GM23338 (cell line): ENCODE measurements at regions not wholly inside any gene's neighbourhood (a gene's known extent, or its start where the extent isn't known, plus 50 kb on each side); places are given as distances from the start of the nearest gene placed in this dataset.

ENCODE experiments used
- ATAC-seq: fragments of 200-7000 bp; cut with Tn5 transposase; 3 replicates; pipeline ENCODE4 v1.9.1; 2020
- DNase-seq: peaks from one replicate; pipeline ENCODE4 v3.0.0-alpha.2; 2015; ENCODE audit warnings: low spot score
- H2AFZ ChIP-seq: fragments of 200-600 bp; sonication (generic); 2 replicates; pipeline ENCODE4 v1.8.0; 2016; ENCODE audit warnings: antibody characterized with exemption, mild to moderate bottlenecking, moderate library complexity
- H3F3A ChIP-seq: fragments of 200-600 bp; sonication (generic); replicated peaks from 2 replicates; pipeline ENCODE4 v1.8.0; 2017; ENCODE audit warnings: antibody characterized with exemption, mixed run types, low read depth
- H3K27ac ChIP-seq: fragments of 200-600 bp; sonication (generic); 2 replicates; pipeline ENCODE4 v1.6.1; 2016; ENCODE audit warnings: low read depth
- H3K27me3 ChIP-seq: fragments of 200-600 bp; sonication (generic); 2 replicates; pipeline ENCODE4 v1.8.0; 2016; ENCODE audit warnings: mild to moderate bottlenecking, mixed run types, moderate library complexity; ENCODE audit not compliant: insufficient read depth
- H3K36me3 ChIP-seq: fragments of 200-600 bp; sonication (generic); 2 replicates; pipeline ENCODE4 v1.8.0; 2016; ENCODE audit warnings: mild to moderate bottlenecking; ENCODE audit not compliant: insufficient read depth
- H3K4me1 ChIP-seq: fragments of 200-600 bp; sonication (generic); 2 replicates; pipeline ENCODE4 v1.8.0; 2016; ENCODE audit warnings: mild to moderate bottlenecking, moderate library complexity; ENCODE audit not compliant: insufficient read depth
- H3K4me2 ChIP-seq: fragments of 200-600 bp; sonication (generic); 2 replicates; pipeline ENCODE4 v1.7.1; 2017; ENCODE audit warnings: mixed run types
- H3K4me3 ChIP-seq: fragments of 200-600 bp; sonication (generic); 2 replicates; pipeline ENCODE4 v1.6.1; 2016; ENCODE audit warnings: mixed run types
- H3K79me2 ChIP-seq: fragments of 200-600 bp; sonication (generic); replicated peaks from 2 replicates; pipeline ENCODE4 v1.8.0; 2017; ENCODE audit warnings: mild to moderate bottlenecking; ENCODE audit not compliant: insufficient read depth
- H3K9me2 ChIP-seq: fragments of 200-600 bp; sonication (generic); 2 replicates; pipeline ENCODE4 v1.8.0; 2017; ENCODE audit not compliant: insufficient read depth
- H4K20me1 ChIP-seq: fragments of 200-600 bp; sonication (generic); replicated peaks from 2 replicates; pipeline ENCODE4 v1.8.0; 2017; ENCODE audit warnings: mild to moderate bottlenecking; ENCODE audit not compliant: insufficient read depth
- H3K27ac Mint-ChIP-seq: 2 replicates; pipeline ENCODE4 v1.8.0; 2020; ENCODE audit warnings: inconsistent platforms, mild to moderate bottlenecking, moderate library complexity, mixed read lengths
- H3K27me3 Mint-ChIP-seq: 3 replicates; pipeline ENCODE4 v1.8.0; 2022; ENCODE audit warnings: low read depth, mild to moderate bottlenecking, moderate library complexity, mixed read lengths, inconsistent platforms; ENCODE audit not compliant: insufficient read depth, poor library complexity
- H3K36me3 Mint-ChIP-seq: 3 replicates; pipeline ENCODE4 v1.8.0; 2021; ENCODE audit warnings: low read depth, mild to moderate bottlenecking, inconsistent platforms, moderate library complexity, mixed read lengths
- H3K4me1 Mint-ChIP-seq: 3 replicates; pipeline ENCODE4 v1.8.0; 2020; ENCODE audit warnings: mild to moderate bottlenecking, inconsistent platforms, mixed read lengths
- H3K4me3 Mint-ChIP-seq: 3 replicates; pipeline ENCODE4 v1.8.0; 2021; ENCODE audit warnings: moderate library complexity, mild to moderate bottlenecking, inconsistent platforms, mixed read lengths
- H3K9me3 Mint-ChIP-seq: 3 replicates; pipeline ENCODE4 v1.8.0; 2020; ENCODE audit warnings: moderate library complexity, mild to moderate bottlenecking, inconsistent platforms, mixed read lengths
- CREB1 ChIP-seq: fragments of 250-450 bp; sonication (Bioruptor Pico); IDR thresholded peaks from 2 replicates; pipeline ENCODE4 v1.5.0; 2020; ENCODE audit warnings: low read depth, mild to moderate bottlenecking, moderate library complexity
- CTCF ChIP-seq, 2 experiments: fragments of 200-600 bp in 1 of 2; sonication (generic) in 1 of 2; conservative IDR thresholded peaks; 2 replicates each; pipeline versions ENCODE4 v1.5.1 to v1.6.1; 2016 to 2017; ENCODE audit warnings: antibody characterized with exemption in 2 of 2, low read depth in 2 of 2, mild to moderate bottlenecking in 2 of 2, moderate library complexity in 1 of 2
- EZH2 ChIP-seq: fragments of 200-600 bp; sonication (generic); IDR thresholded peaks from one replicate; pipeline ENCODE4 v1.8.0; 2017; ENCODE audit warnings: antibody characterized with exemption, mild to moderate bottlenecking, low read depth; ENCODE audit not compliant: unreplicated experiment
- EZH2phosphoT487 ChIP-seq: fragments of 200-600 bp; sonication (generic); IDR thresholded peaks from one replicate; pipeline ENCODE4 v1.8.1; 2018; ENCODE audit warnings: antibody characterized with exemption; ENCODE audit not compliant: unreplicated experiment
- JUNB ChIP-seq: IDR thresholded peaks from one replicate; pipeline ENCODE4 v1.6.1; 2016; ENCODE audit warnings: antibody characterized with exemption; ENCODE audit not compliant: unreplicated experiment
- POLR2AphosphoS5 ChIP-seq: IDR thresholded peaks from 2 replicates; pipeline ENCODE4 v1.6.1; 2016; ENCODE audit warnings: antibody characterized with exemption, low read depth
- STAT1 ChIP-seq: IDR thresholded peaks from one replicate; pipeline ENCODE4 v1.6.1; 2016; ENCODE audit warnings: antibody characterized with exemption; ENCODE audit not compliant: unreplicated experiment
- ZNF114 ChIP-seq: fragments of 250-450 bp; sonication (Bioruptor Pico); IDR thresholded peaks from 2 replicates; pipeline ENCODE4 v1.5.0; 2020; ENCODE audit warnings: mild to moderate bottlenecking, moderate library complexity
- ZNF331 ChIP-seq: fragments of 250-450 bp; sonication (Bioruptor Pico); IDR thresholded peaks from 2 replicates; pipeline ENCODE4 v1.5.0; 2020; ENCODE audit warnings: low read depth, mild to moderate bottlenecking, moderate library complexity
- TF ChIP-seq, protein P1 (sequence below): IDR thresholded peaks from one replicate; pipeline ENCODE4 v1.6.1; 2018; ENCODE audit warnings: antibody characterized with exemption; ENCODE audit not compliant: unreplicated experiment
- TF ChIP-seq, protein P2 (sequence below): fragments of 250-450 bp; sonication (Bioruptor Pico); IDR thresholded peaks from 2 replicates; pipeline ENCODE4 v1.5.0; 2020; ENCODE audit warnings: mild to moderate bottlenecking, moderate library complexity

- Mint-ChIP-seq H3K27me3 (peaks cover 14% of the 10 kb centered on the region), H3K4me3 (no peak overlapping the region)
- no peak for TF ChIP-seq ZNF114 (CRISPR knock-in tag)
- no peak for TF ChIP-seq JUNB
- TF ChIP-seq CTCF (conservative IDR thresholded peaks at IDR 0.05; ENCODE audit: low read depth in 2 of 2) = no peak
These were observed 164.4 kb downstream of the SH2D4B start for GRCh38 chr10:80702143-80702542.

DNA sequence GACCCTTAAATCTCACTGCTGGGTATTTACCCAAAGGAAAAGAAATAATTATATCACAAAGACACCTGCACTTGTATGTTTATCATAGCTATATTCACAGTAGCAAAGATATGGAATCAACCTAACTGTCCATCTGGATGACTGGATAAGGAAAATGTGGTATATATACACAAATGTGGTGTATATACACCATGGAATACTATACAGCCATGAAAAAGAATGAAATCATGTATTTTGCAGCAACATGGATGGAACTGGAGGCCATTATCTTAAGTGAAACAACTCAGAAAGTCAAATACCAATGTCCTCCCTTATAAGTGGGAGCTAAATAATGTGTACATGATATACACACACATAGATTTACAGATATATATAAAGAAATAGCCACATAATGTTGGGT lies 168.2 kb downstream of the SH2D4B start:
- DNase-seq (no peak), ATAC-seq (no peak)
- Histone ChIP-seq H3K27ac (no peak overlapping the region), H3F3A (no peaks in the 10 kb centered on the region), H3K4me1 (no peaks in the 10 kb centered on the region), H3K9me2 (no peaks in the 10 kb centered on the region; the same call in none of the 2 replicates), H3K4me2 (no peak overlapping the region), H2AFZ (no peak overlapping the region), H3K4me3 (no peak overlapping the region), H3K79me2 (no peaks in the 10 kb centered on the region), H3K27me3 (no peaks in the 10 kb centered on the region), H3K36me3 (no peaks in the 10 kb centered on the region), H4K20me1 (no peaks in the 10 kb centered on the region)
- Mint-ChIP-seq H3K9me3 (no peaks in the 10 kb centered on the region), H3K27me3 (peaks cover 17% of the 10 kb centered on the region), H3K4me1 (peaks cover 5% of the 10 kb centered on the region), H3K36me3 (no peaks in the 10 kb centered on the region), H3K4me3 (no peak overlapping the region), H3K27ac (no peak overlapping the region)
- TF ChIP-seq ZNF331 (CRISPR knock-in tag) = no peak
- no peak for TF ChIP-seq EZH2phosphoT487
- no peak for TF ChIP-seq POLR2AphosphoS5
- TF ChIP-seq JUNB = no peak
- TF ChIP-seq CREB1 = no peak
- TF ChIP-seq EZH2 = no peak
- TF ChIP-seq, protein P1, sequence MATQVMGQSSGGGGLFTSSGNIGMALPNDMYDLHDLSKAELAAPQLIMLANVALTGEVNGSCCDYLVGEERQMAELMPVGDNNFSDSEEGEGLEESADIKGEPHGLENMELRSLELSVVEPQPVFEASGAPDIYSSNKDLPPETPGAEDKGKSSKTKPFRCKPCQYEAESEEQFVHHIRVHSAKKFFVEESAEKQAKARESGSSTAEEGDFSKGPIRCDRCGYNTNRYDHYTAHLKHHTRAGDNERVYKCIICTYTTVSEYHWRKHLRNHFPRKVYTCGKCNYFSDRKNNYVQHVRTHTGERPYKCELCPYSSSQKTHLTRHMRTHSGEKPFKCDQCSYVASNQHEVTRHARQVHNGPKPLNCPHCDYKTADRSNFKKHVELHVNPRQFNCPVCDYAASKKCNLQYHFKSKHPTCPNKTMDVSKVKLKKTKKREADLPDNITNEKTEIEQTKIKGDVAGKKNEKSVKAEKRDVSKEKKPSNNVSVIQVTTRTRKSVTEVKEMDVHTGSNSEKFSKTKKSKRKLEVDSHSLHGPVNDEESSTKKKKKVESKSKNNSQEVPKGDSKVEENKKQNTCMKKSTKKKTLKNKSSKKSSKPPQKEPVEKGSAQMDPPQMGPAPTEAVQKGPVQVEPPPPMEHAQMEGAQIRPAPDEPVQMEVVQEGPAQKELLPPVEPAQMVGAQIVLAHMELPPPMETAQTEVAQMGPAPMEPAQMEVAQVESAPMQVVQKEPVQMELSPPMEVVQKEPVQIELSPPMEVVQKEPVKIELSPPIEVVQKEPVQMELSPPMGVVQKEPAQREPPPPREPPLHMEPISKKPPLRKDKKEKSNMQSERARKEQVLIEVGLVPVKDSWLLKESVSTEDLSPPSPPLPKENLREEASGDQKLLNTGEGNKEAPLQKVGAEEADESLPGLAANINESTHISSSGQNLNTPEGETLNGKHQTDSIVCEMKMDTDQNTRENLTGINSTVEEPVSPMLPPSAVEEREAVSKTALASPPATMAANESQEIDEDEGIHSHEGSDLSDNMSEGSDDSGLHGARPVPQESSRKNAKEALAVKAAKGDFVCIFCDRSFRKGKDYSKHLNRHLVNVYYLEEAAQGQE = no peak
- no peak for TF ChIP-seq STAT1
- TF ChIP-seq, protein P2, sequence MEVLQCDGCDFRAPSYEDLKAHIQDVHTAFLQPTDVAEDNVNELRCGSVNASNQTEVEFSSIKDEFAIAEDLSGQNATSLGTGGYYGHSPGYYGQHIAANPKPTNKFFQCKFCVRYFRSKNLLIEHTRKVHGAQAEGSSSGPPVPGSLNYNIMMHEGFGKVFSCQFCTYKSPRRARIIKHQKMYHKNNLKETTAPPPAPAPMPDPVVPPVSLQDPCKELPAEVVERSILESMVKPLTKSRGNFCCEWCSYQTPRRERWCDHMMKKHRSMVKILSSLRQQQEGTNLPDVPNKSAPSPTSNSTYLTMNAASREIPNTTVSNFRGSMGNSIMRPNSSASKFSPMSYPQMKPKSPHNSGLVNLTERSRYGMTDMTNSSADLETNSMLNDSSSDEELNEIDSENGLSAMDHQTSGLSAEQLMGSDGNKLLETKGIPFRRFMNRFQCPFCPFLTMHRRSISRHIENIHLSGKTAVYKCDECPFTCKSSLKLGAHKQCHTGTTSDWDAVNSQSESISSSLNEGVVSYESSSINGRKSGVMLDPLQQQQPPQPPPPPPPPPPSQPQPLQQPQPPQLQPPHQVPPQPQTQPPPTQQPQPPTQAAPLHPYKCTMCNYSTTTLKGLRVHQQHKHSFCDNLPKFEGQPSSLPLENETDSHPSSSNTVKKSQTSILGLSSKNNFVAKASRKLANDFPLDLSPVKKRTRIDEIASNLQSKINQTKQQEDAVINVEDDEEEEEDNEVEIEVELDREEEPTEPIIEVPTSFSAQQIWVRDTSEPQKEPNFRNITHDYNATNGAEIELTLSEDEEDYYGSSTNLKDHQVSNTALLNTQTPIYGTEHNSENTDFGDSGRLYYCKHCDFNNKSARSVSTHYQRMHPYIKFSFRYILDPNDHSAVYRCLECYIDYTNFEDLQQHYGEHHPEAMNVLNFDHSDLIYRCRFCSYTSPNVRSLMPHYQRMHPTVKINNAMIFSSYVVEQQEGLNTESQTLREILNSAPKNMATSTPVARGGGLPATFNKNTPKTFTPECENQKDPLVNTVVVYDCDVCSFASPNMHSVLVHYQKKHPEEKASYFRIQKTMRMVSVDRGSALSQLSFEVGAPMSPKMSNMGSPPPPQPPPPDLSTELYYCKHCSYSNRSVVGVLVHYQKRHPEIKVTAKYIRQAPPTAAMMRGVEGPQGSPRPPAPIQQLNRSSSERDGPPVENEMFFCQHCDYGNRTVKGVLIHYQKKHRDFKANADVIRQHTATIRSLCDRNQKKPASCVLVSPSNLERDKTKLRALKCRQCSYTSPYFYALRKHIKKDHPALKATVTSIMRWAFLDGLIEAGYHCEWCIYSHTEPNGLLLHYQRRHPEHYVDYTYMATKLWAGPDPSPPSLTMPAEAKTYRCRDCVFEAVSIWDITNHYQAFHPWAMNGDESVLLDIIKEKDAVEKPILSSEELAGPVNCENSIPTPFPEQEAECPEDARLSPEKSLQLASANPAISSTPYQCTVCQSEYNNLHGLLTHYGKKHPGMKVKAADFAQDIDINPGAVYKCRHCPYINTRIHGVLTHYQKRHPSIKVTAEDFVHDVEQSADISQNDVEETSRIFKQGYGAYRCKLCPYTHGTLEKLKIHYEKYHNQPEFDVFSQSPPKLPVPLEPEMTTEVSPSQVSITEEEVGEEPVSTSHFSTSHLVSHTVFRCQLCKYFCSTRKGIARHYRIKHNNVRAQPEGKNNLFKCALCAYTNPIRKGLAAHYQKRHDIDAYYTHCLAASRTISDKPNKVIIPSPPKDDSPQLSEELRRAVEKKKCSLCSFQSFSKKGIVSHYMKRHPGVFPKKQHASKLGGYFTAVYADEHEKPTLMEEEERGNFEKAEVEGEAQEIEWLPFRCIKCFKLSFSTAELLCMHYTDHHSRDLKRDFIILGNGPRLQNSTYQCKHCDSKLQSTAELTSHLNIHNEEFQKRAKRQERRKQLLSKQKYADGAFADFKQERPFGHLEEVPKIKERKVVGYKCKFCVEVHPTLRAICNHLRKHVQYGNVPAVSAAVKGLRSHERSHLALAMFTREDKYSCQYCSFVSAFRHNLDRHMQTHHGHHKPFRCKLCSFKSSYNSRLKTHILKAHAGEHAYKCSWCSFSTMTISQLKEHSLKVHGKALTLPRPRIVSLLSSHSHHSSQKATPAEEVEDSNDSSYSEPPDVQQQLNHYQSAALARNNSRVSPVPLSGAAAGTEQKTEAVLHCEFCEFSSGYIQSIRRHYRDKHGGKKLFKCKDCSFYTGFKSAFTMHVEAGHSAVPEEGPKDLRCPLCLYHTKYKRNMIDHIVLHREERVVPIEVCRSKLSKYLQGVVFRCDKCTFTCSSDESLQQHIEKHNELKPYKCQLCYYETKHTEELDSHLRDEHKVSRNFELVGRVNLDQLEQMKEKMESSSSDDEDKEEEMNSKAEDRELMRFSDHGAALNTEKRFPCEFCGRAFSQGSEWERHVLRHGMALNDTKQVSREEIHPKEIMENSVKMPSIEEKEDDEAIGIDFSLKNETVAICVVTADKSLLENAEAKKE = no peak

More at GRCh38 chr10:80702143-80702542, 164.4 kb downstream of the SH2D4B start:
- Histone ChIP-seq H3K36me3 (no peaks in the 10 kb centered on the region), H3K27ac (no peak overlapping the region), H4K20me1 (no peaks in the 10 kb centered on the region), H2AFZ (peak overlapping the region; percentile 72; the same call in 1 of the 2 replicates), H3K9me2 (no peaks in the 10 kb centered on the region), H3K4me1 (0 out of 2 replicates have a peak, but pooled peaks cover 3% of the 10 kb centered on the region), H3K4me3 (no peak overlapping the region), H3K79me2 (no peaks in the 10 kb centered on the region), H3F3A (no peaks in the 10 kb centered on the region), H3K4me2 (no peak overlapping the region), H3K27me3 (no peaks in the 10 kb centered on the region)
- DNase-seq = no peak
- peaks cover 5% of the 10 kb centered on the region for H3K4me1 Mint-ChIP-seq
- no peak for ATAC-seq
- H3K36me3 Mint-ChIP-seq = no peaks in the 10 kb centered on the region
- H3K27ac Mint-ChIP-seq = no peak overlapping the region
- H3K9me3 Mint-ChIP-seq = no peaks in the 10 kb centered on the region
